Keratinocyte (primary cell): ENCODE measurements at regions not wholly inside any gene's neighbourhood (a gene's known extent, or its start where the extent isn't known, plus 50 kb on each side); places are given as distances from the start of the nearest gene placed in this dataset.

Experiments
- DNase-seq: peaks from one replicate; pipeline ENCODE4 v3.0.0-alpha.2; 2011; ENCODE audit warnings: low read depth, missing footprints, low spot score
- FAIRE-seq: peaks from 2 replicates; lab custom pipeline; 2011; peaks lifted over from hg19 to GRCh38; lab: Jason Lieb, UNC
- H2AFZ ChIP-seq: 2 replicates; pipeline ENCODE4 v1.6.0; 2012; ENCODE audit warnings: low read length, control low read depth, inconsistent platforms; ENCODE audit not compliant: control insufficient read depth
- H3K27ac ChIP-seq: 2 replicates; pipeline ENCODE4 v1.5.1; 2011; ENCODE audit warnings: low read length; ENCODE audit not compliant: control insufficient read depth, insufficient read depth
- H3K27me3 ChIP-seq: 3 replicates; pipeline ENCODE4 v1.6.0; 2011; ENCODE audit warnings: low read length; ENCODE audit not compliant: control insufficient read depth, insufficient read depth; ENCODE audit errors: extremely low read depth
- H3K36me3 ChIP-seq, 2 experiments: 2 replicates in 1 of 2; 3 replicates in 1 of 2; pipeline ENCODE4 v1.5.1; 2011; ENCODE audit warnings: low read length in 2 of 2, mild to moderate bottlenecking in 1 of 2; ENCODE audit not compliant: control insufficient read depth in 2 of 2, insufficient read depth in 2 of 2; ENCODE audit errors: extremely low read depth in 1 of 2
- H3K4me1 ChIP-seq: 3 replicates; pipeline ENCODE4 v1.5.1; 2011; ENCODE audit warnings: low read length; ENCODE audit not compliant: control insufficient read depth, insufficient read depth; ENCODE audit errors: extremely low read depth
- H3K4me2 ChIP-seq: 3 replicates; pipeline ENCODE4 v1.6.0; 2011; ENCODE audit warnings: low read depth, low read length; ENCODE audit not compliant: control insufficient read depth, insufficient read depth; ENCODE audit errors: extremely low read depth
- H3K4me3 ChIP-seq, 3 experiments: fragments of 200-600 bp in 1 of 3; sonication (generic) in 1 of 3; 2 replicates in 2 of 3; 3 replicates in 1 of 3; pipeline ENCODE4 v1.5.1; 2011 to 2016; ENCODE audit warnings: low read length in 3 of 3, mild to moderate bottlenecking in 3 of 3, control low read depth in 2 of 3, inconsistent platforms in 1 of 3, low read depth in 1 of 3, mixed read lengths in 1 of 3, mixed run types in 1 of 3, moderate library complexity in 1 of 3; ENCODE audit not compliant: control insufficient read depth in 2 of 3, insufficient read depth in 2 of 3; ENCODE audit errors: extremely low read depth in 1 of 3
- H3K79me2 ChIP-seq: 2 replicates; pipeline ENCODE4 v1.6.0; 2012; ENCODE audit warnings: low read length; ENCODE audit not compliant: control insufficient read depth, insufficient read depth
- H3K9ac ChIP-seq: 3 replicates; pipeline ENCODE4 v1.6.0; 2011; ENCODE audit warnings: low read length; ENCODE audit not compliant: control insufficient read depth, insufficient read depth; ENCODE audit errors: extremely low read depth
- H3K9me1 ChIP-seq: 3 replicates; pipeline ENCODE4 v1.6.0; 2011; ENCODE audit warnings: low read length; ENCODE audit not compliant: control insufficient read depth, insufficient read depth; ENCODE audit errors: extremely low read depth
- H3K9me3 ChIP-seq: 2 replicates; pipeline ENCODE4 v1.5.1; 2012; ENCODE audit warnings: low read depth, low read length; ENCODE audit not compliant: control insufficient read depth
- H4K20me1 ChIP-seq: 3 replicates; pipeline ENCODE4 v1.6.0; 2011; ENCODE audit warnings: low read length; ENCODE audit not compliant: control insufficient read depth, insufficient read depth; ENCODE audit errors: extremely low read depth
- EZH2 ChIP-seq: IDR thresholded peaks from one replicate; pipeline ENCODE4 v1.6.1; 2012; ENCODE audit warnings: inconsistent platforms, mild to moderate bottlenecking, low read length, moderate library complexity
- dilution Hi-C: fragments of 300-500 bp; cut with MboI; formaldehyde crosslinking; loops from one replicate; pipeline ENCODE4 v1.7.0; 2020; ENCODE audit warnings: low sequenced_read_pairs; ENCODE audit not compliant: extremely low pct_ligation_motif_present
- TF ChIP-seq, protein P1 (sequence below), 3 experiments: IDR thresholded peaks in 1 of 3; conservative IDR thresholded peaks in 1 of 3; optimal IDR thresholded peaks in 1 of 3; 2 replicates in 2 of 3; 3 replicates in 1 of 3; pipeline versions ENCODE3 to v1.5.1; 2011; ENCODE audit warnings: low read length in 3 of 3, mild to moderate bottlenecking in 3 of 3, moderate library complexity in 2 of 3, control low read depth in 1 of 3, inconsistent platforms in 1 of 3; ENCODE audit not compliant: insufficient read depth in 2 of 3; ENCODE audit errors: extremely low read depth in 1 of 3

DNA sequence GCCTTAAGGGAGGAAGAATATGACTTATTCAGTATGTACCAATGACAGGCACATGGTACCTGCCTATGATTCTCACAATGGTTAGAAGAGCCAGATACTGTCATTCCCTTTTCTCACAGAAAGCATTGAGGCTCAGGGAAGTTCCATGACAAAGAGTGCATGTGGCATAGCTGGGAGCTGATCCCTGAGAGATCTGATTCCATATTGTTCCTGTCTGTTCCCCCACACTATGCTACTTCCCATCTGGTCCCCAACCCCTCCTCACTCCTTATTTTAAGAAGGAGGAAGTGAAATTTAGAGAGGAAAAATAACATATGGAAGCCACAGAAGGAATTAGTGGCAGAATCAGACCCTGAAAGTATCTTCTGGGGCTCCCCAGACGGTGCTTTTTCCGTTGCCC, 500.0 kb downstream of the PLPP3 start:
- no peak for FAIRE-seq
- no peak for DNase-seq
- no peaks in the 10 kb centered on the region for H3K27me3 ChIP-seq
- no peaks in the 10 kb centered on the region for H3K36me3 ChIP-seq
- H3K9me3 ChIP-seq: no peaks in the 10 kb centered on the region
- no peak overlapping the region for H3K4me2 ChIP-seq
- H2AFZ ChIP-seq: no peak overlapping the region
- no peak overlapping the region for H3K4me3 ChIP-seq
- dilution Hi-C loops: no loop called here
- TF ChIP-seq, protein P1, sequence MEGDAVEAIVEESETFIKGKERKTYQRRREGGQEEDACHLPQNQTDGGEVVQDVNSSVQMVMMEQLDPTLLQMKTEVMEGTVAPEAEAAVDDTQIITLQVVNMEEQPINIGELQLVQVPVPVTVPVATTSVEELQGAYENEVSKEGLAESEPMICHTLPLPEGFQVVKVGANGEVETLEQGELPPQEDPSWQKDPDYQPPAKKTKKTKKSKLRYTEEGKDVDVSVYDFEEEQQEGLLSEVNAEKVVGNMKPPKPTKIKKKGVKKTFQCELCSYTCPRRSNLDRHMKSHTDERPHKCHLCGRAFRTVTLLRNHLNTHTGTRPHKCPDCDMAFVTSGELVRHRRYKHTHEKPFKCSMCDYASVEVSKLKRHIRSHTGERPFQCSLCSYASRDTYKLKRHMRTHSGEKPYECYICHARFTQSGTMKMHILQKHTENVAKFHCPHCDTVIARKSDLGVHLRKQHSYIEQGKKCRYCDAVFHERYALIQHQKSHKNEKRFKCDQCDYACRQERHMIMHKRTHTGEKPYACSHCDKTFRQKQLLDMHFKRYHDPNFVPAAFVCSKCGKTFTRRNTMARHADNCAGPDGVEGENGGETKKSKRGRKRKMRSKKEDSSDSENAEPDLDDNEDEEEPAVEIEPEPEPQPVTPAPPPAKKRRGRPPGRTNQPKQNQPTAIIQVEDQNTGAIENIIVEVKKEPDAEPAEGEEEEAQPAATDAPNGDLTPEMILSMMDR (optimal IDR thresholded peaks at IDR 0.05 in 1 of 3, IDR thresholded peaks at IDR 0.05 in 1 of 3, conservative IDR thresholded peaks at IDR 0.05 in 1 of 3; ENCODE audit: extremely low read depth in 1 of 3, insufficient read depth in 2 of 3, low read length in 3 of 3): no peak
- no peak for TF ChIP-seq EZH2
- no peaks in the 10 kb centered on the region for H3K9me1 ChIP-seq
- no peak overlapping the region for H3K9ac ChIP-seq
- no peaks in the 10 kb centered on the region for H3K79me2 ChIP-seq
- H4K20me1 ChIP-seq: no peaks in the 10 kb centered on the region
- H3K27ac ChIP-seq: no peak overlapping the region
- H3K4me1 ChIP-seq: peaks cover 5% of the 10 kb centered on the region

DNA sequence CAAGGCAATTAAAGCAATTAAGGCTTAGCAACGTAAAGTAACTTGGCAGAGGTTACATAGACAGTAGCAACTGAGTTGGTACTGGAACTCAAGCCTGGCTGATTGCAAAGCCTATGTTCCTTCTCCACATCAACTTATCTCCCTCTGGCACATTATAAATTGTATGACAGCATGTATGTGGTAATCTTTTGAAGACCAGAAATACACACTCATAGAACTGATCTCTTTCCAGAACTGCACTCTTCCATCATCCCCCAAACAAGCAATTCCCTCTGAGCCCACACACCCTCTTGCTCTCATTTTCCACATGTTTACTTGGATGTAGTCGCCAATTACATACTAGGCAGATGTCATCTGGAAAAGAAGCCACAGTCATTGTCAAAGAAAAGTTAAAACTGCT, 502.2 kb downstream of the PLPP3 start:
- no peaks in the 10 kb centered on the region for H3K27me3 ChIP-seq
- dilution Hi-C loops: no loop called here
- no peak for FAIRE-seq

More for the DNA sequence above, 502.2 kb downstream of the PLPP3 start:
- Histone ChIP-seq H3K27ac (no peak overlapping the region), H3K9me3 (no peaks in the 10 kb centered on the region), H3K79me2 (no peaks in the 10 kb centered on the region), H3K9me1 (no peaks in the 10 kb centered on the region), H3K4me1 (peaks cover 5% of the 10 kb centered on the region), H2AFZ (no peak overlapping the region), H3K9ac (no peak overlapping the region), H3K4me2 (no peak overlapping the region), H4K20me1 (no peaks in the 10 kb centered on the region), H3K4me3 (no peak overlapping the region), H3K36me3 (no peaks in the 10 kb centered on the region)
- DNase-seq: no peak
- no peak for TF ChIP-seq EZH2
- TF ChIP-seq, protein P1 (optimal IDR thresholded peaks at IDR 0.05 in 1 of 3, IDR thresholded peaks at IDR 0.05 in 1 of 3, conservative IDR thresholded peaks at IDR 0.05 in 1 of 3; ENCODE audit: extremely low read depth in 1 of 3, insufficient read depth in 2 of 3, low read length in 3 of 3): no peak
